Upper lobe of left lung (tissue), 4 donors: ENCODE measurements at regions not wholly inside any gene's neighbourhood (a gene's known extent, or its start where the extent isn't known, plus 50 kb on each side); places are given as distances from the start of the nearest gene placed in this dataset.

Experiments used
- EP300 ChIP-seq, 4 donors: sonication (generic); formaldehyde crosslinking; IDR thresholded peaks; one replicate each; pipeline ENCODE4 v1.5.1; 2017; ENCODE audit warnings: antibody characterized with exemption in 4 of 4, control low read depth in 2 of 4
- POLR2A ChIP-seq, 4 donors: fragments of 450-650 bp; IDR thresholded peaks; one replicate each; pipeline ENCODE4 v1.5.1; 2016 to 2017; ENCODE audit warnings: antibody characterized with exemption in 4 of 4, mild to moderate bottlenecking in 2 of 4
- POLR2AphosphoS5 ChIP-seq, 2 donors: sonication (generic); formaldehyde crosslinking; IDR thresholded peaks; one replicate each; pipeline ENCODE4 v1.5.1; 2017; ENCODE audit warnings: antibody characterized with exemption in 2 of 2
- TF ChIP-seq, protein P1 (sequence below), 6 experiments: fragments of 450-650 bp in 4 of 6; fragments of 200-600 bp in 2 of 6; sonication (generic) in 2 of 6; IDR thresholded peaks; one replicate each; pipeline ENCODE4 v1.5.1; 2016 to 2019; ENCODE audit warnings: antibody characterized with exemption in 6 of 6

- TF ChIP-seq, protein P1, sequence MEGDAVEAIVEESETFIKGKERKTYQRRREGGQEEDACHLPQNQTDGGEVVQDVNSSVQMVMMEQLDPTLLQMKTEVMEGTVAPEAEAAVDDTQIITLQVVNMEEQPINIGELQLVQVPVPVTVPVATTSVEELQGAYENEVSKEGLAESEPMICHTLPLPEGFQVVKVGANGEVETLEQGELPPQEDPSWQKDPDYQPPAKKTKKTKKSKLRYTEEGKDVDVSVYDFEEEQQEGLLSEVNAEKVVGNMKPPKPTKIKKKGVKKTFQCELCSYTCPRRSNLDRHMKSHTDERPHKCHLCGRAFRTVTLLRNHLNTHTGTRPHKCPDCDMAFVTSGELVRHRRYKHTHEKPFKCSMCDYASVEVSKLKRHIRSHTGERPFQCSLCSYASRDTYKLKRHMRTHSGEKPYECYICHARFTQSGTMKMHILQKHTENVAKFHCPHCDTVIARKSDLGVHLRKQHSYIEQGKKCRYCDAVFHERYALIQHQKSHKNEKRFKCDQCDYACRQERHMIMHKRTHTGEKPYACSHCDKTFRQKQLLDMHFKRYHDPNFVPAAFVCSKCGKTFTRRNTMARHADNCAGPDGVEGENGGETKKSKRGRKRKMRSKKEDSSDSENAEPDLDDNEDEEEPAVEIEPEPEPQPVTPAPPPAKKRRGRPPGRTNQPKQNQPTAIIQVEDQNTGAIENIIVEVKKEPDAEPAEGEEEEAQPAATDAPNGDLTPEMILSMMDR (IDR thresholded peaks at IDR 0.05) = no peak
- TF ChIP-seq EP300 (IDR thresholded peaks at IDR 0.05) = no peak
- no peak for TF ChIP-seq POLR2AphosphoS5 (IDR thresholded peaks at IDR 0.05)
- TF ChIP-seq POLR2A (IDR thresholded peaks at IDR 0.05) = no peak
These were observed 374.6 kb upstream of the ASIC2 start for GRCh38 chr17:33667671-33668070.
